GM19023 (cell line): ENCODE measurements at regions not wholly inside any gene's neighbourhood (a gene's known extent, or its start where the extent isn't known, plus 50 kb on each side); places are given as distances from the start of the nearest gene placed in this dataset.
"Not testable (repeated sequence)": the region's sequence is repeated elsewhere in the genome, so short reads cannot be mapped to it uniquely, and the experiment has no call there.

Source experiments
- ATAC-seq: cut with Tn5 transposase; IDR thresholded peaks from one replicate; pipeline ENCODE4 v1.9.1; 2021; ENCODE audit warnings: mild to moderate bottlenecking, moderate library complexity; ENCODE audit not compliant: unreplicated experiment

DNA sequence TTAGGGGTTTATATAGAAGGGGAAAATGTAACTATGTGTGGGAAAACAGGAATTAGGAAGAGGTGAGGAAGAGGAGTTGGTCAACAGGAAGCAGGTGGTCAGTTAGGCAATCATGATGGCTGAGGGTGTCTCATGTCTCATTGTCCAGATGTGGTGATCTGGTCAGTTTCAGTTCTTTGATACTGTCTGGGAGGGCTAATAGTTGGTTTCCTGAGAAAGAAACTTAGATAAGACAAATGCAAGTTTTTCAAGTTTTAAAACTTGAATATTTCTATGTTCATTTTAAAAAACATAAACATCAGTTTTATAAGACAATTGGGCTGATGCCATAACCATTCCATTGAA is 1121.8 kb upstream of the USP15 start:
- no peak for ATAC-seq

DNA sequence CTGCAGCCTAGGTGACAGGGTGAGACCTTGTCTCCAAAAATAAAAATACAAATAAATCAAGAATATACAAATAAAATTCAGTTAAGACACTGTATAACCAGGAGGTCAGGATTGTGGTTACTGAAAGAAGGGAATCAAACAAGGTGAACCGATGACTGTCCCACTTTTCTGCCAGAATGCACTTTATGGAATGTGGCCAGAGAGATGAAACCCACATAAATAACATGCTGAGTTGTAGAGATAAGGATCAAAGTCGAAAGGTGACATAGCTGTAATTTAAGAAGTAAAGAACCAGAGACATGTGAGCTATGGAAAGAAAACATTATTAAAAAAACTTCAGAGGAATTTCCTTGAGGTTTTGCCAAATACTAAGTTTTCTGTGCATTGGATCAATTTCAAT is 1098.2 kb upstream of the USP15 start:
- ATAC-seq = no peak

DNA sequence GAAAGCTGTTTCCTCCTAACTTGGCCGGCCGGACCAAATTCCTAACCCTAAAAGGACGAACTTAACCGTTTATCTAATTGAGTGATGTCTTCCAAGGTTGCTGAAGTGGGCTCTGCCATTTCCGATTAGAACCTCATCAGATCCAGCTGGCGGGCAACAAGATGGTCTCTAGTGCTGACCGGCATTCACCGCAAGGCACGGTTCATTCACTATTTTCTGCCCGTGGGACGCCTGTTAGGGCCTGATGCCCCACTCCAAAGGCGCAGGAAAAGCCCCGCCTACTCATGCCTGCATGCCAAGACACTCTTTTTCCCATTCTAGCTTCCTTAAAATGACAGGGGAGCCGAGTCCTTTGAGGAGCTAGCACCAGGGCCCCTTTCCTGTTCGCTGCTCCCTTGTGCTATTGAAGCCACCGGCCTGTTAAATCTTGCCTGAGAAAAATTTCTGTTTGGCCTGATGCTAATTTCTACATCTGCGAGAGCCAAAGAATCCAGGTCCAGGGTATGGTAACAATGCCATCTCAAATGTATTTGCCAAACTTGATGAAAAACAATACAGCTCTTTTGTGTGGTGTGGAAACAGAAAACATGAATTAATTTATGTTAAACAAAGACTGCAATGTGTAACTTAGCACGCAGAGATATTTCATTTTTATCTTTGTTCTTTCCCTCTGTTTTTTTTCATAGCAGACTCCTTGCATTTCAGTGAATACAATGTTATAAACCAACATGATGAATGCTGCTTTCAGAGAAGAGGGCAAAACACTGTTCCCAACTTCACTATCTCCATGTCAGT is 1071.2 kb upstream of the USP15 start:
- no peak for ATAC-seq

DNA sequence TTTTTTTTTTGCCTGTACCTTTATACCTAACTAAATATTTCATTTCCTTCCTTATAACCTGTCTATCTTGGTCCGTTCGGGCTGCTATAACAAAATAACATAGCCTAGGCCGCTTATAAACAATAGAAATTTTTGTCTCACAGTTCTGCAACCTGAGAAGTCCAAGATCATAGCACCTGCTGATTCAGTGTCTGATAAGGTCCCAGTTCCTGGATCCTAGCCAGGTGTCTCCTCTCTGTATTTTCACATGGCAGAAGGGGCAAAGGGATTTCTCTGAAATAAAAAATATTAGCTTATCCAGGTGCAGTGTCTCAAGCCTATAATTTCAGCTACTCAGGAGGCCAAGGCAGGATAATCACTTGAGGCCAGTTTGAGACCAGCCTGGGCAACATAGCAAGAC is 1046.6 kb upstream of the USP15 start:
- ATAC-seq = no peak

DNA sequence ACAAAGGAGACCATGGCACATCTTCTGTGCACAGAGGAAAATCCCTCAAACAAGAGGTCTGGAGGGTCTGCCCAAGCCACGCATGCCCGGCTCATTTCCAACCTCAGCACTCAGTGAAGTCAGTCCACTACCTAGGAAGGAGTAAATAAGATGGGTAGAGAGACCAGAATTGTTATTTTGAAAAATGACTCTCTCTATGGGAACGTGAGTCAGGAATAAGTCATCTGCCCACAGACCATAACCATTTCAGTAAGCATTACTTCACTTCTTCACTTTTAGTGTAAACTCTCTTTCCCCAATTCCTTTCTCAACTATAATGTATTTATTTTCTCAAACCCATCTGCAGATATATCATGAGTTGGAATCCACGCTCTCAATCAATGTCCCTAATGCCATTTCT is 1039.9 kb upstream of the USP15 start:
- ATAC-seq = no peak

DNA sequence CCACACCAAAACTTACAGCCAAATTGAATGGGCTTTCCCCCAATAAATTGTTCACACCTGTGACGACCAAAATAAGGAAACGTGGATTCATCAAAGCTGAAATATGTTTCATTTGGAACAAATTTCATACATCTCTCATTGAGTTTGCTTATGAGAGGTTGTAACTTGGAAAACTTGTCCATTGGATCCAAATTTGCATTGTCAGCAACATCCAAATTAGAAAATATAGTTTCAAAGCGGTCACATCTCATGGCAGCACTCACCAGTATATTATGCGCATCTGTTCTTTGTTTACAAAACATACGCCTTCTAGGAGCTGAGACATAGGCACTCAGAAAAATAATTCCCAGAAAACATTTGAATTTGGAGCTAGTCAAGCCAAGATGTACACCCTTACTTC is 1028.2 kb upstream of the USP15 start:
- ATAC-seq = no peak

DNA sequence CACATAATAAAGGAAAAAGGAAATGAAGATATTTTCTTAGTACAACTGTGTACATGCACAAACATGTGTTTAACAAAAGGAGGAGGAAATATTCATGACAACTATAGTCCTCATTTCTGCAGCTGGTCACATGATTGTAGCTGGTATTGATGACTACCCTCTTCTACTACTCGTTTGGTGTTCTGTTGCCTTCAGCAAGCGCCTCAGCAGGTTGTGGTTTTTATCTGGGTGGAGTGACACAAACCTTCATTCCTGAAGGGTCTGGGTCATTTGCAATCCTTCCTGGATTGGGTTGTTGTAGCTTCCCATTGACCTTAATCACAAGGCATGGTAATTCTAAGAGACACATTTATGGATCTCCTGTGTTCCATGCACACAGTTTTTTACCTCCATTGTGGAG is 1009.9 kb upstream of the USP15 start:
- ATAC-seq = no peak

DNA sequence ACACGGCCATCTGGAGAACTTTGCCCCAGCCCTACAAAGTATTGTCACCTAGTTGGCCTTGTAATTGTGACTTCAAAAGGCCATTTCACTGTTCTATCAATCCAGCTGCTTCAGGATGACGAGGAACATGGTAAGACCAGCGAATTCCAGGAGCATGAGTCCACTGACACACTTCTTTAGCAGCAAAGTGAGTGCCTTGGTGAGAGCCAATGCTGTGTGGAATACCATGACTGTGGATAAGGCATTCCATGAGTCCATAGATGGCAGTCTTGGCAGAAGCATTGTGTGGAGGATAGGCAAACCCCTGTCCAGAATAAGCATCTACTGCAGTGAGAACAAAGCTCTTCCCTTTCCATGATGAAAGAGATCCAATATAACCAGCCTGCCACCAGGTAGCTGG is 1009.1 kb upstream of the USP15 start:
- ATAC-seq = no peak

DNA sequence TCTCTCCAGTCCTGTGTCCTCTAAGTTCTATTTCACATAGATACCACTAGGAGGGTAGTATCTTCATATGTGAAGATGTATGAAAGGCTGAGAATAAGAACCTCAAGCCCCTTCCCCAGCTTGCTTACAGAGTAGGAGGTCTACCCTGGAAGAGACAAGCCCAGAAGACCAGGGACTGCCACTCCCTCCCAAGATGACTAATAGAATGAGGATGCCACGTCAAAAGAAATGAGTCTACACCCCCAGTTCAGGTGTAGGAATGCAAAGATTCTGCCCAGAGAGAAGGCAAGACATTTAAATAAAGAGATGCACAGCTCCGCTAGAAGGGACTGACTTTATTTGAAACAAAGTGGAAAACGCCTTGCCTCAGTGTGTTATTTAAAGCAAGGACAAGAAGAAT is 1006.0 kb upstream of the USP15 start:
- ATAC-seq = no peak

DNA sequence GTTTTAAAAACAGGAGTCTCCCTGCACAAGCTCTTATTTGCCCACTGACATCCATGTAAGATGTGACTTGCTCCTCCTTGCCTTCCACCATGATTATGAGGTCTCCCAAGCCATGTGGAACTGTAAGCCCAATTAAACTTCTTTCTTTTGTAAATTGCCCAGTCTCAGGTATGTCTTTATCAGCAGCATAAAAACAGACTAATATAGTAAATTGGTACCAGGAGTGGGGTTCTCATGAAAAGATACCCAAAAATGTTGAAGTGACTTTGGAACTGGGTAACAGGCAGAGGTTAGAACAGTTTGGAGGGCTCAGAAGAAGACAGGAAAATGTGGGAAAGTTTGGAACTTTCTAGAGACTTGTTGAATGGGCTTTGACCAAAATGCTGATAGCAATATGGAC is 995.9 kb upstream of the USP15 start:
- not testable (repeated sequence) for ATAC-seq

DNA sequence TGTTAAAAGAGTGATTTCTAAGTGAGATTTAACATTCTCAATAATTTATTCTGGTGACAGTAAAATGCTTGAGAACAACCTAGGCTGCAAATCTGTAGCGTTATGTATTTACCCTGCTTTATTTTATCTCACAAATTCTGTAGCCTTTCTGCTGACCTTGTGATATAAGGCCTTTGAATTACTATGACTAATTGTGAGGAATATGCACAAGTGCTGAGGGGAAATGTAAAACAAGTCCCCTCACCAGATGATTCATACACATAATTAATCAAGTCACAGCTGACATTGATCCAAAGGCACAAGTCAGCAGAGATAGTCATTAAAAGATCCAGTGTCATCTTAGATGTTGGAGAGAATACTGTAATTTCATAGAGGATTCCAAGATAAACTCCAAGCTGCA is 992.7 kb upstream of the USP15 start:
- no peak for ATAC-seq

DNA sequence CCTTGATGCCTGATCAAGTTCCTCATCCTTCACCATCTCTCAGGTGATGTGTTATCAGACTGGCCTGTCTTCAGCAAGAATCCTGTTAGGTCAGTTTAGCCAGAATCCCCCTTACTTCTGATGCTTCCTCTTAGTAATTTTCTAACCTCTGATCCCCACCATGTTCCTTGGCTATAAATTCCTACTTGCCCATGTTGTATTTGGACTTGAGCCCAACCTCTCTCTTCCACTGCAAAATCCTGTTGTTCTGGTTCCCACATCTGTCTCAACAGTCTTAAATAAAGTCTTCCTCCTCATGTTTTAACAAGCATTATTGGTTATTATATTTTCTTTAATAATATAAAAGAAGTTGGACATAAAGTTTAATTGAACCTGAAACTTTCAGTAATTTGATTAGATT is 987.8 kb upstream of the USP15 start:
- no peak for ATAC-seq

DNA sequence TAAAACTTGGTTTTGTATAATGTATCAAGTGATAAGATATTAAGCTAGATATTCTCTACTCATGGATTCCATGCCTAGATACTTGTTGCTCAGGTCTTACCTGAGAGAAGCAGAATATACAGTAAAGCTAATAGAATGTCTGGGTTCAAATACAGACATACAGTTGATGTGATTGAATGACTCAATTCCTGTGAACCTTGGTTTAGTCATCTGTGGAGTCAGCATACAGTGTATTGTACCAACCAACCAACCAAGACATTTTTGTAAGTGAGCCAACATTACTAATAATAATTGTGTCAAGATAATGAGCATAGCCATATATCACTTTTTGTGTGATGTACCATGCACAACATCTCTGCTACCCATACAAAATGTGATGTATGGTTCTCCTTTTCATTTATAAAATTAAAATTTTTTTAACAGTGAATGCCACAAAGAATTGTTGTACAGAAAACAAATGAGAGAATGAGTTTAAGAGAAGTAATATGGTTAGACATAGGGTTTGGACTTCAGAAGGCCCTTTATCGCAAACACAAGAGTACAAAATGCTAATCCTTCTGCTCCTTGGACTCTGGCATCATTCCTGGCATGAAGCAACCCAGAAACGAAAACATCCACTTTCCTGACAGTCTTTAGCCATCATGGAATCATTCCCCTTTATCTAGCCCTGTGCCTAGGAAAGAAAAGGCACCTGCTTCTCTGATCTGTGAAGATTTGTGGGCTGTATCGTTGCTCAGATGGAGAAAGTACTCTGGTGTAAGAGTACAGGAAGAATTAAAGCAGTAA is 977.2 kb upstream of the USP15 start:
- no peak for ATAC-seq

DNA sequence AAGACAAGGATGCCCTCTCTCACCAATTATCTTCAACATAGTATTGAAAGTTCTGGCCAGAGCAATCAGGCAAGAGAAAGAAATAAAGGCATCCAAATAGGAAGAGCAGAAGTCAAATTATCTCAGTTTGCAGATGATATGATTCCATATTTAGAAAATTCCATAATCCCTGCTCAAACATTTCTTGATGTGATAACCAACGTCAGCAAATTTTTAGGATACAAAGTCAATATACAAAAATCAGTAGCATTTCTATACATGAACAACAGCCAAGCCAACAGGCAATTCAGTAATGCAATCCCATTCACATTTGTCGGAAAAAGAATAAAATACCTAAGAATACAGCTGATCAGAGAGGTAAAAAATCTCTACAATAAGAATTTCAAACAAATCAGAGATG is 969.7 kb upstream of the USP15 start:
- no peak for ATAC-seq

DNA sequence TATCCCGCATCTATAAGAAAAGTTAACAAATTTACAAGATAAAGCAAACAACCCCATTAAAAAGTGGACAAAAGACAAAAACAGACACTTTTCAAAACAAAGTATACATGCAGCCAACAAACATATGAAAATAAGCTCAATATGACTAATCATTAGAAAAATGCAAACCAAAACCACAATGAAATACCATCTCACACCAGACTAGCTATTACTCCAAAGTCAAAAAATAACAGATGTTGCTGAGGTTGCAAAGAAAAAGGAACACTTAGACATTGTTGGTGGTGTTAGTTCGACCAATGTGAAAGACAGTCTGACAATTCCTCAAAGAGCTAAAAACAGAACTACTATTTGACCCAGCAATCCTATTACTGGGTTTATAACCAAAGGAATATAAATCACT is 968.6 kb upstream of the USP15 start:
- ATAC-seq = no peak

DNA sequence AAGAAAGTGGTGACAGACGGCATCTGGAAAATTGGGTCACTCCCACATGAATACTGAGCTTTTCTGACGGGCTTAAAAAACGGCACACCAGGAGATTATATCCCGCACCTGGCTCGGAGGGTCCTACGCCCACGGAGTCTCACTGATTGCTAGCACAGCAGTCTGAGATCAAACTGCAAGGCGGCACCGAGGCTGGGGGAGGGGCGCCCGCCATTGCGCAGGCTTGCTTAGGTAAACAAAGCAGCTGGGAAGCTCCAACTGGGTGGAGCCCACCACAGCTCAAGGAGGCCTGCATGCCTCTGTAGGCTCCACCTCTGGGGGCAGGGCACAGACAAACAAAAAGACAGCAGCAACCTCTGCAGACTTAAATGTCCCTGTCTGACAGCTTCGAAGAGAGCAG is 966.2 kb upstream of the USP15 start:
- not testable (repeated sequence) for ATAC-seq

DNA sequence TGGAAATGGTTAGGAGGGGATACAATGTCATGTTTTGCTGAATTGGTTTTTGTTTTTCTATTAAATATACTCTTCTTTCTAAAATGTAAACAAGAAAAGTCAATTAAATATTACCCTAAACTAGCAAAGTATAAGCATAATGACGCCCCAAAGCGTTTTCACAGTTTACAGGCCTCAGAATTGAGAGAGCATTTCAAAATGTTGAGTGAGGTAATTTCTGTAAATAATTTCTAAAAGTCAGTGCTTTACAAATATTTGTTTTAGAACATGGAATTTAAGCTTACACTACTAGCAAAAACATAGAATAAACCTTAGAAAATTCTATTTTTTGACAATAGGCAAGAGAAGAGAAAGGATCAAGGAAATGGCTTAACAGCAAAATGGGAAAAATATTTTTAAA is 958.4 kb upstream of the USP15 start:
- no peak for ATAC-seq

DNA sequence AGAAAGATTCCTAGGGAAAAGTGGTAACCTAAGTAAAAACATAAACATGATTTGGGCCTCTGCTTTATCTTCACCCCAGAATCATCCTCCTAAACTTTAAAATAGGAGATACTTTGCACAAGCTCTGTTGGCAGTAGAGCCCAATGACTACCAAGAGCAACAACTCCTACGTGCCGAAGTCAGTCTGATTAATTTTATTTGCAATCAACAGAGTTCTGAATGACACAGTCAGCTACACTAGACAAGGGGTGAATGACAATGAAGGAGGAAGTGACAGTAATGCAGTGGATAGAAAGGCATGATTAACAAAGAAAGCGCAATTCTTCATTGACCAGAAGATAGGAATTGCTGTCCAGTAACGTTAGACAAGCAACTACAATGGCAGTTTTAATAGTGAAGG is 957.9 kb upstream of the USP15 start:
- ATAC-seq = no peak

DNA sequence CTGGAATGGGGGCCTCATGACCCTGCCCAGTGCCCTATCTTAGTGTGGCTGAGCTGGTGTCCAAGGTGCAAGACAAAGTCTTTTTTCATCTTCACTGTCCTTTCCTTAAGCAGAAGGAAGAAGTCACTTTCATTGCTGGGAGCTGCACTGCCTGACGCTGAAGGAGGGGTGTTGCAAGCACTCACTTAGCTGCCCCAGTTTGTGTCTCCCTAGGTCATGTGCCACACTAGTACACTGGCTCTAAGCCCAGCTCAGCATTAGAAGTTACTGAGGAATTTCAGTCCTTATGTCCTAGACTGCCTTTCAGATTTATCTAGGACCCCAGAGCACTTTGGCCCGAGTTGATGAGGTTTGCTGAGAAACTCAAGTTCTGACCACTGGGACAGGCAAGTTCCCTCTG is 952.0 kb upstream of the USP15 start:
- no peak for ATAC-seq

DNA sequence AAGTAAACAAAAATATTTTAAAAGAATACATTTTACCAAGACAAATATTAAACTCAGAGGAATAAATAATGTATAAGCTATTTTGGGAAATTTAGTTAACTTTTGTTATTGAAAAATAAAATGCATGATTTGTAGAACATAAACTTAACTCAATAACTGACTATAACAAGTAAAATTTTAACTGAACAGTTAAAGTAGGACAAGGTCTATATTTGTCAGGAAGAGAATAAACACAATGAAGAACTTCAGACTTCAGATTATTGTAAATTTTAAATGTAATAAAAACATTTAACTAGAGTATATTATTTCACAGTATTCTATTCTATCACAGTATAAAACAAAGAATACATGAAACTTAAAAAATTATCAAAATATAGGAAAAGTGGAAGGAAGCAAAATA is 948.8 kb upstream of the USP15 start:
- ATAC-seq = no peak

DNA sequence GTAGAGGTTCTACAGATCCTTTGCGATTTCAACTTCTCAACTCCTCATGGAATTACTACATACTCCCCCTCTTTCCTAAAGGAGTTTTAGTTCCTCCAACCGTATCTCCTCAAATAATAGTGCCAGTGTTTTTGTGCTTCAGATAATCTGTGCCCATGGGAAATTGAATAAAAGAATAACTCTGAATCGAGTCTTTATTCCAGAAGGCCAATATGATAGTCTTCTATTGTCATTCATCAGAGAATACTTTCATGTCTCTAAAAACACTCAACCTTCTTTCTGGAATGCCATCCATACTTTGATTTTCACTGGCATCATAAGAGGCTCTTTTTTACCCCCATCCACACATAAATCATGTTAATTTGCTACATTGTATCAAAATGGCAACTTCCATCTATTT is 911.3 kb upstream of the USP15 start:
- ATAC-seq = no peak

DNA sequence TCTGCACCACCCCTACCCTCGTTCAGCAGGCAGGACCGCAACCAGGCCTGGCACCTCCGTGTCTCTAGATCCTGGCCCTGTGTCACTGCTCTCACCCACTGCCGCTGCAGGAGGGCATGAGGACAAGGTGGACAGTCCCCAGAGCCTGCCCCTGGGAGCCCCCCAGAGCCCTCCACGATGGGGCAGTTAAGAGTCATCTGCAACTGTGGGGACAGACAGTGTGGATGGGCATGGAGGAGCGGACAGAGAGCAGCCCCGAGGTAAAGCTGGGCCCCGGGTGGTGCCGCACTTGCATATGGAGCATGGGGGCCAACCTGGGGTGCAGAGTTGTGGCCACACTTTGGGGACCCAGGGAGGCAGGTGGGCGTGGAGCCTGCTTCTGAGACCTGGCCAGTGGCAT is 905.1 kb upstream of the USP15 start:
- no peak for ATAC-seq

DNA sequence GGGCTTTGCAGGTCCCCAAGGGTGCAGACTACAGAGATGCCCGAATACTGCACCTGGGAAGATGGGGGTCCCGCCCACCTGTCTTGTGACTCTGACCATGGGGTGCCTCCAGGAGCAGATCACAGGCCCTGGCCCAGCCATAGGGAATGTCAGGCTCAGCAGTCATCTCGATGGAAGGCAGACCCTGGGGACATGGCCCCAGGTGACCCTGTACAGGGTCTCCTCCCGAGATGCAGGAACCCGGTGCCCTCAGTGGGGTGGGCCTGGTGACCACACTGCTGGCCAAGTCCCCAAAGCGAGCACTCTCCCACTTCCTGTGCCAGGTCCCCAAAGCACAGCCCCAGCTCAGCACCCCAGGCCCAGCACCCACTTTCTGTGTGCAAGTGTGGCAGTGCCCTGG is 903.7 kb upstream of the USP15 start:
- no peak for ATAC-seq
